Adrenal gland (tissue), 9 donors: ENCODE measurements at regions not wholly inside any gene's neighbourhood (a gene's known extent, or its start where the extent isn't known, plus 50 kb on each side); places are given as distances from the start of the nearest gene placed in this dataset.

Experiments
- DNase-seq, 7 donors: peaks; one replicate each; pipeline ENCODE4 v3.0.0-alpha.2; 2019 to 2020
- H3K27ac ChIP-seq, 5 donors: fragments of 200-600 bp; sonication (generic) in 4 of 5; 1 replicate in 3 of 5; 2 replicates in 2 of 5; pipeline versions ENCODE4 v1.5.1 to v1.8.0; 2016 to 2020; ENCODE audit warnings: mild to moderate bottlenecking in 1 of 5
- H3K27me3 ChIP-seq: fragments of 200-600 bp; 2 replicates; pipeline ENCODE4 v1.8.0; 2021
- H3K36me3 ChIP-seq, 2 donors: fragments of 200-600 bp; replicated peaks in 1 of 2; 1 replicate in 1 of 2; 2 replicates in 1 of 2; pipeline versions ENCODE4 v1.5.1 to v1.8.0; 2018 to 2022
- H3K4me1 ChIP-seq, 2 donors: fragments of 200-600 bp; replicated peaks in 1 of 2; 1 replicate in 1 of 2; 2 replicates in 1 of 2; pipeline versions ENCODE4 v1.5.1 to v1.8.0; 2018 to 2021
- H3K4me3 ChIP-seq, 4 donors: fragments of 200-600 bp; sonication (generic) in 3 of 4; one replicate each; pipeline ENCODE4 v1.5.1; 2016 to 2018
- H3K9me3 ChIP-seq, 3 donors: fragments of 200-600 bp; sonication (generic) in 1 of 3; replicated peaks in 1 of 3; 1 replicate in 2 of 3; 2 replicates in 1 of 3; pipeline versions ENCODE4 v1.5.1 to v1.8.0; 2016 to 2021
- CTCF ChIP-seq, 6 experiments: fragments of 450-650 bp in 4 of 6; fragments of 200-600 bp in 2 of 6; sonication (generic) in 1 of 6; IDR thresholded peaks; 1 replicate in 5 of 6; 2 replicates in 1 of 6; pipeline versions ENCODE4 v1.5.1 to v1.8.0; 2016 to 2021; ENCODE audit warnings: antibody characterized with exemption in 6 of 6, mild to moderate bottlenecking in 2 of 6, moderate library complexity in 1 of 6
- POLR2A ChIP-seq, 2 donors: fragments of 450-650 bp; IDR thresholded peaks; one replicate each; pipeline ENCODE4 v1.6.1; 2017; ENCODE audit warnings: antibody characterized with exemption in 2 of 2, mild to moderate bottlenecking in 2 of 2, moderate library complexity in 1 of 2
- WGBS, 4 donors: extraction: QIAGEN DNeasy Blood & Tissue Kit in 2 of 4; methylation state at CpG; one replicate each; pipeline versions ENCODE4 v1.1.5 to v1.1.7; 2013 to 2017; 5-methylcytosine and 5-hydroxymethylcytosine counted together
- intact Hi-C, 2 donors: fragments of 100-400 bp; cut with DNase I; formaldehyde crosslinking; loops; one replicate each; pipeline versions ENCODE4 v1.14.1 to v1.15.0; 2022 to 2023
- donor health status: healthy with polysubstance abuse.
- donor health status: Bipolar disorder and iron deficiency.
- donor health status: DM: yes; HTN: yes; CAD: no.
- donor health status: DM: no; HTN: no; CAD: no.
- donor health status: DM: no; HTN: no; CAD: no.

DNA sequence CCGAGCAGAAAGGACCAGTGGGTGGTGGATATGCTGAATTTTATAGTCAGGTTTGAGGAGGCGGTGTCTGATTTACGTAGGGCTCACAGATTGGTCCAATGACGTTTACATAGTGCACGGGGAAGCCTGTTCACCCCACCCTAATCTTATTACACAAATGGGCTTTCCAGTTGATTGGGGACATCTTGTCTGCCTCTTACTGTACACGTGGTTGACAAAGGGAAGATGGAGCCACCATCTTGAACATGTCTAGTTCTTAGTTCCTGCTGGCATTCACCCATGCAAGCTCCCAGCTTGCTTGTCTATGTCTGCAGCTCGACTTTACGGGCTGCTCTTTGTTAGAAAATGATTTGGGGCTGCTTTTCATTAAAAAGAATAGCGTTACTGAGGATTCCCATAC is 332.0 kb upstream of the SLCO3A1 start:
- H3K9me3 ChIP-seq, result no peaks in the 10 kb centered on the region
- H3K4me3 ChIP-seq, result no peak overlapping the region
- H3K27ac ChIP-seq, result no peak overlapping the region
- H3K4me1 ChIP-seq, result no peaks in the 10 kb centered on the region
- intact Hi-C loops, result loop anchor here in 1 of 2 donors (5.0 kb wide), 1 partner anchor 219 kb away; no protein-coding TSS in a partner anchor
- TF ChIP-seq POLR2A (IDR thresholded peaks at IDR 0.05), result no peak
- no peak for TF ChIP-seq CTCF (IDR thresholded peaks at IDR 0.05)
- H3K27me3 ChIP-seq, result no peaks in the 10 kb centered on the region
- H3K36me3 ChIP-seq, result no peaks in the 10 kb centered on the region
- WGBS, 4 donors, result 76 to 86% (median 84%) methylated on average over 9 of the region's 9 CpGs
- no peak for DNase-seq

DNA sequence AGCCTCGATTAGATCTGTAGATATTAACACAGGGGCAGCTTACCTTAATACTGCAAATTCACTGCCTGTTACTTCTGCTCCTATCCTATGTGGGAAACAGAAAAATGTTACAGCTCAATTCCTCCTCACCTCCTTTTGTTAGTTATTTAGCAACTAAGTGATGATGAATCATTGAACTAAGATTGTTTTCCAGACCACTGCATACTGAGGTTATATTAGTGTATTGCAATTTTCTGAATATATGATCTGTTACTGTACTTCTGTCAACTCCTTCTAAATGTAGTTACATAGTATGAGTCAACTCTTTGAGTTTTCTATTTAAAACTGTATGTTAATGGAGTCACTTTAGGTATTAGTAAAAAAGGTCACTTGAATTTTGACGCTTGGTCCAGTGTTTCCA is 331.5 kb upstream of the SLCO3A1 start:
- Histone ChIP-seq H3K4me3 (no peak overlapping the region), H3K4me1 (no peaks in the 10 kb centered on the region), H3K27me3 (no peaks in the 10 kb centered on the region), H3K36me3 (no peaks in the 10 kb centered on the region), H3K27ac (no peak overlapping the region), H3K9me3 (no peaks in the 10 kb centered on the region)
- TF ChIP-seq CTCF (IDR thresholded peaks at IDR 0.05) (no peak), POLR2A (IDR thresholded peaks at IDR 0.05) (no peak)
- no peak for DNase-seq
- intact Hi-C loops, result loop anchor here in 1 of 2 donors (5.0 kb wide), 1 partner anchor 220 kb away; no protein-coding TSS in a partner anchor
- WGBS, 4 donors, result 86 to 94% (median 91%) methylated on average over 2 of the region's 2 CpGs

DNA sequence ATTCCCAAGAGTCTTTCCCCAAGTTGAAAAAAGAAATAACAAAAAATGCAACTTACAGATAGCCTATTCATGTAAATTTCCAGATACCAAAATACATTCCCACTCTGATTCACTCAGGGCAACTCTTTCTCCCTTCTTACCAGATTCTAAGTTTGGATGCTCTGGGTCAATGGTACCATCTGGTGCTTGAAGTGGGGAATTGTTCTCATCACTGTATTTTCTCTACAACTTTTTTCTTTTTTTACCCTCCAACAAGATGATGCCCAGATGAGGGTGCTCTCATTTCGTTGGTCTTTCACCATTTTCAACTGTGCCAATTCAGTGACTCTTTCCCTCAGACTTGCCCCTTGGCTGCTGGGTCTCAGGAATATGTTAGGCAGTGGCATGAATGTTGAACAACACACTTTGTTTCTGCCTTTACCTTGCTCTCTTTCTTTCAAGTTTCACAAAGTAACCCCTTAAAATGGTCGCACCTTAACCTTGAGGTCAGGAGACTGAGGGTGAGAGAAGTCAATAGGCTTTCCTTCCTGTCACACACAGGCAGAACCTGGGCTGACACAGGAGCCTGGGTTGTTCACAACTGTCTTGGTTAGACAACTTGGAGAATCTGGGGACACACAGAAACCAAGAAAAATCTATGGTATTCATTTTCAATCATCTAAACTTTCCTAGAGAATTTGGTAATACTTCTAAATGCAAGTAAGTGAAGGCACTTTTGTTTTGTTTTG is 330.7 kb upstream of the SLCO3A1 start:
- intact Hi-C loops, result loop anchor here in 1 of 2 donors (5.0 kb wide), 1 partner anchor 220 kb away; no protein-coding TSS in a partner anchor
- H3K9me3 ChIP-seq, result no peaks in the 10 kb centered on the region
- H3K36me3 ChIP-seq, result no peaks in the 10 kb centered on the region
- no peaks in the 10 kb centered on the region for H3K27me3 ChIP-seq
- TF ChIP-seq CTCF (IDR thresholded peaks at IDR 0.05) (peak in 5 of 6 experiments; percentile 28 to 65 (median 40)), POLR2A (IDR thresholded peaks at IDR 0.05) (no peak)
- no peak for DNase-seq
- WGBS, 4 donors, result 35 to 68% (median 50%) methylated on average over 2 of the region's 2 CpGs
- no peak overlapping the region for H3K27ac ChIP-seq
- H3K4me1 ChIP-seq, result no peaks in the 10 kb centered on the region
- H3K4me3 ChIP-seq, result no peak overlapping the region

- TF ChIP-seq POLR2A (IDR thresholded peaks at IDR 0.05), result no peak
- no peak for TF ChIP-seq CTCF (IDR thresholded peaks at IDR 0.05)
Measured at GRCh38 chr15:91523596-91523995, 329.9 kb upstream of the SLCO3A1 start.

More at GRCh38 chr15:91523596-91523995, 329.9 kb upstream of the SLCO3A1 start:
- Histone ChIP-seq H3K9me3 (no peaks in the 10 kb centered on the region), H3K27me3 (no peaks in the 10 kb centered on the region), H3K27ac (no peak overlapping the region), H3K4me1 (no peaks in the 10 kb centered on the region), H3K4me3 (no peak overlapping the region), H3K36me3 (no peaks in the 10 kb centered on the region)
- DNase-seq, result no peak
- WGBS, 4 donors, result 71 to 76% (median 74%) methylated on average over 1 of the region's 1 CpG
- intact Hi-C loops, result loop anchor here in 1 of 2 donors (5.0 kb wide), 1 partner anchor 221 kb away; no protein-coding TSS in a partner anchor
